ENCODE measurements at regions not wholly inside any gene's neighbourhood (a gene's known extent, or its start where the extent isn't known, plus 50 kb on each side); places are given as distances from the start of the nearest gene placed in this dataset.

DNA sequence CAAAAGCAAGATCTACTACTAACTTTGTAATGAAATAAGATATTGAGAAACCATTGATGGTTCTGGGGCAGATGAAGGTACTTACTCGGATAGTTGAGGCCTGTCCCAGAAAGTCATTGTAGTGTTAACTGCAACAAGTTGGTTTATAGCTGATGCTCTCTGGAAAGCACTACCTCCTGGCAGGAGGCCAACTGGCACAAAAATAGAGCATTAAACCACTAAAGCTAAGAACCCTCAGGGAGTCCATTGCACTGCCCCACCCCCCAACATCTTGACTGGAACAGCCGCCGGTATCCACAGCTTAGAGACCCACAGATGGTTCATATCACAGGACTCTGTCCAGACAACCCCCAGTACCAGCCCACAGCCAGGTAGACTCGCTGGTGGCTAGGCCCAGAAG is 552.5 kb upstream of the CRIM1 start:
- no peak for TF ChIP-seq ZNF473 (tag by site-specific recombination; IDR thresholded peaks at IDR 0.05)
- TF ChIP-seq ZNF311 (tag by site-specific recombination; IDR thresholded peaks at IDR 0.05; ENCODE audit: borderline replicate concordance): no peak
- no peak for TF ChIP-seq ZNF16 (tag by site-specific recombination; IDR thresholded peaks at IDR 0.05; ENCODE audit: low read depth)
- POLR2A ChIA-PET: no interaction called here

GRCh38 chr2:35794796-35795450 is 560.7 kb upstream of the CRIM1 start:
- H3K27ac ChIP-seq (ENCODE audit: extremely low read depth, low read depth, low read length): no peak overlapping the region
- TF ChIP-seq YY1 (tag by site-specific recombination; IDR thresholded peaks at IDR 0.05): no peak
- no peaks in the 10 kb centered on the region for H3K9me3 ChIP-seq (ENCODE audit: control insufficient read depth, insufficient read depth, low read depth, low read length)
- no peaks in the 10 kb centered on the region for H3K36me3 ChIP-seq (ENCODE audit: control insufficient read depth in 2 of 2, insufficient read depth in 1 of 2, low read length in 2 of 2)
- no peak overlapping the region for H3K4me3 ChIP-seq (ENCODE audit: low read depth, low read length)
- no peaks in the 10 kb centered on the region for H3K4me1 ChIP-seq (ENCODE audit: control insufficient read depth, insufficient read depth, low read length)
- ChIA-PET POLR2A (no interaction called here), CTCF (no interaction called here)

More for the DNA sequence above, 552.5 kb upstream of the CRIM1 start:
- CTCF ChIA-PET: no interaction called here
- Histone ChIP-seq H3K4me1 (ENCODE audit: control insufficient read depth, insufficient read depth, low read length) (no peaks in the 10 kb centered on the region), H3K4me3 (ENCODE audit: low read depth, low read length) (no peak overlapping the region), H3K36me3 (ENCODE audit: control insufficient read depth in 2 of 2, insufficient read depth in 1 of 2, low read length in 2 of 2) (no peaks in the 10 kb centered on the region), H3K9me3 (ENCODE audit: control insufficient read depth, insufficient read depth, low read depth, low read length) (no peaks in the 10 kb centered on the region), H3K27ac (ENCODE audit: extremely low read depth, low read depth, low read length) (no peak overlapping the region)

DNA sequence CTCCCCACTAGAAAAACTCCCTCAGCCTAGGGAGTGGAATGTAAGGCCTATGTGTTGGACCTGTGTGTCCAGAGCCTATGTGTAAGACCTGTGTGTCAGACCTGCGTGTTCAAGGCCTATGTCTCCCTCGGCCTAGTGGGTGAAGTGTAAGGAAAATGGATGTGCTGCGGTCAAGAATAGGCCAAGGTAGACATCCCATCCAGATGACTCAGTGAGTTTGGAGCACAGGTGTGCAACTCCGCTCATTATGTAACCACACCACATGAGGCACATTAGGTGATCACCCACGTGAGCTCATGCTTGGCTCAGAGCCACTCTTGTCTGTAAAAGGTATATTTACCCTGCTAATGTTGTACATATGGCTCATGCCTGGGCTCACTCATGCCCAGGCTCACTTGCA is 565.3 kb upstream of the CRIM1 start:
- H3K27ac ChIP-seq (ENCODE audit: extremely low read depth, low read depth, low read length): no peak overlapping the region
- H3K4me1 ChIP-seq (ENCODE audit: control insufficient read depth, insufficient read depth, low read length): no peaks in the 10 kb centered on the region
- TF ChIP-seq ZNF549 (tag by site-specific recombination; IDR thresholded peaks at IDR 0.05) (no peak), ZBTB48 (tag by site-specific recombination; IDR thresholded peaks at IDR 0.05) (no peak), HOXC10 (CRISPR knock-in tag; IDR thresholded peaks at IDR 0.05) (no peak), ZNF155 (tag by site-specific recombination; IDR thresholded peaks at IDR 0.05) (no peak), ZNF791 (tag by site-specific recombination; IDR thresholded peaks at IDR 0.05) (no peak), ZNF623 (tag by site-specific recombination; IDR thresholded peaks at IDR 0.05) (no peak), YY1 (tag by site-specific recombination; IDR thresholded peaks at IDR 0.05) (no peak), ZFP37 (tag by site-specific recombination; IDR thresholded peaks at IDR 0.05) (no peak), ZSCAN23 (tag by site-specific recombination; IDR thresholded peaks at IDR 0.05) (no peak), ZNF121 (tag by site-specific recombination; IDR thresholded peaks at IDR 0.05) (no peak), ZNF416 (tag by site-specific recombination; IDR thresholded peaks at IDR 0.05) (no peak)
- TF ChIP-seq, protein P1, sequence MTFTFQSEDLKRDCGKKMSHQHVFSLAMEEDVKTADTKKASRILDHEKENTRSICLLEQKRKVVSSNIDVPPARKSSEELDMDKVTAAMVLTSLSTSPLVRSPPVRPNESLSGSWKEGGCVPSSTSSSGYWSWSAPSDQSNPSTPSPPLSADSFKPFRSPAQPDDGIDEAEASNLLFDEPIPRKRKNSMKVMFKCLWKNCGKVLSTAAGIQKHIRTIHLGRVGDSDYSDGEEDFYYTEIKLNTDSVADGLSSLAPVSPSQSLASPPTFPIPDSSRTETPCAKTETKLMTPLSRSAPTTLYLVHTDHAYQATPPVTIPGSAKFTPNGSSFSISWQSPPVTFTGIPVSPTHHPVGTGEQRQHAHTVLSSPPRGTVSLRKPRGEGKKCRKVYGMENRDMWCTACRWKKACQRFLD (tag by site-specific recombination; IDR thresholded peaks at IDR 0.05): no peak
- ChIA-PET POLR2A (no interaction called here), CTCF (no interaction called here)
- no peak overlapping the region for H3K4me3 ChIP-seq (ENCODE audit: low read depth, low read length)
- H3K9me3 ChIP-seq (ENCODE audit: control insufficient read depth, insufficient read depth, low read depth, low read length): no peaks in the 10 kb centered on the region
- H3K36me3 ChIP-seq (ENCODE audit: control insufficient read depth in 2 of 2, insufficient read depth in 1 of 2, low read length in 2 of 2): no peaks in the 10 kb centered on the region

GRCh38 chr2:35788543-35788942 is 567.0 kb upstream of the CRIM1 start:
- Histone ChIP-seq H3K4me1 (ENCODE audit: control insufficient read depth, insufficient read depth, low read length) (no peaks in the 10 kb centered on the region), H3K27ac (ENCODE audit: extremely low read depth, low read depth, low read length) (no peak overlapping the region), H3K36me3 (ENCODE audit: control insufficient read depth in 2 of 2, insufficient read depth in 1 of 2, low read length in 2 of 2) (no peaks in the 10 kb centered on the region), H3K9me3 (ENCODE audit: control insufficient read depth, insufficient read depth, low read depth, low read length) (no peaks in the 10 kb centered on the region), H3K4me3 (ENCODE audit: low read depth, low read length) (no peak overlapping the region)
- POLR2A ChIA-PET: no interaction called here
- TF ChIP-seq ZNF138 (tag by site-specific recombination; IDR thresholded peaks at IDR 0.05; ENCODE audit: borderline replicate concordance) (no peak), ZNF776 (tag by site-specific recombination; IDR thresholded peaks at IDR 0.05; ENCODE audit: borderline replicate concordance) (no peak), ZNF529 (tag by site-specific recombination; IDR thresholded peaks at IDR 0.05; ENCODE audit: insufficient replicate concordance) (no peak), ZNF837 (tag by site-specific recombination; IDR thresholded peaks at IDR 0.05) (no peak)
- CTCF ChIA-PET: no interaction called here

Data from HEK293 (cell line).